ENCODE measurements at regions not wholly inside any gene's neighbourhood (a gene's known extent, or its start where the extent isn't known, plus 50 kb on each side); places are given as distances from the start of the nearest gene placed in this dataset.

DNA sequence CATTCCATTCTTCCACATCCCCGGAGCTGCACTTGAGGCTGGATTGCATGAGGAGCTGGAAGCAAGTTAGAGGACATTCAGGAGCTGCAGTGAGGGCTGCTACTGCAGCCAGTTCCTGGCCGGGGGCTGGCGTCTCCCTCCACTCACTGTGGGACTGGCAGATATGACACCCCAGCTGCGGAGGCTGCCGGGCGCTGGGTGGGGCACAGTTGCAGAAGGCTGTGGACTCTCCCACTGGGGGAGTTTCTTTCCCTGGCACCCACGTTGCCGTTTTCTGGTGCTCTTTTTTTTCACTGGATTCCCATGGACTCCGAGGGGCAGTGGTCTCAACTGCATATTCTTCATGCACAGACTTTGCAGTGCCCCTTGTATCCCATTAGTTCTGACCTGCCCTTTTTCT is 351.1 kb upstream of the AJAP1 start:
- TF ChIP-seq, protein P1, sequence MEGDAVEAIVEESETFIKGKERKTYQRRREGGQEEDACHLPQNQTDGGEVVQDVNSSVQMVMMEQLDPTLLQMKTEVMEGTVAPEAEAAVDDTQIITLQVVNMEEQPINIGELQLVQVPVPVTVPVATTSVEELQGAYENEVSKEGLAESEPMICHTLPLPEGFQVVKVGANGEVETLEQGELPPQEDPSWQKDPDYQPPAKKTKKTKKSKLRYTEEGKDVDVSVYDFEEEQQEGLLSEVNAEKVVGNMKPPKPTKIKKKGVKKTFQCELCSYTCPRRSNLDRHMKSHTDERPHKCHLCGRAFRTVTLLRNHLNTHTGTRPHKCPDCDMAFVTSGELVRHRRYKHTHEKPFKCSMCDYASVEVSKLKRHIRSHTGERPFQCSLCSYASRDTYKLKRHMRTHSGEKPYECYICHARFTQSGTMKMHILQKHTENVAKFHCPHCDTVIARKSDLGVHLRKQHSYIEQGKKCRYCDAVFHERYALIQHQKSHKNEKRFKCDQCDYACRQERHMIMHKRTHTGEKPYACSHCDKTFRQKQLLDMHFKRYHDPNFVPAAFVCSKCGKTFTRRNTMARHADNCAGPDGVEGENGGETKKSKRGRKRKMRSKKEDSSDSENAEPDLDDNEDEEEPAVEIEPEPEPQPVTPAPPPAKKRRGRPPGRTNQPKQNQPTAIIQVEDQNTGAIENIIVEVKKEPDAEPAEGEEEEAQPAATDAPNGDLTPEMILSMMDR (IDR thresholded peaks at IDR 0.05): no peak
- TF ChIP-seq POLR2A (IDR thresholded peaks at IDR 0.05) (no peak), EP300 (IDR thresholded peaks at IDR 0.05) (no peak)

Measured in tibial nerve (tissue), 4 donors.